HG02642 (cell line): ENCODE measurements at regions not wholly inside any gene's neighbourhood (a gene's known extent, or its start where the extent isn't known, plus 50 kb on each side); places are given as distances from the start of the nearest gene placed in this dataset.
A peak's percentile ranks its signal among the peaks of the same experiment; 100 is the strongest.
"Not testable (repeated sequence)": the region's sequence is repeated elsewhere in the genome, so short reads cannot be mapped to it uniquely, and the experiment has no call there.

Experiments
- ATAC-seq: cut with Tn5 transposase; IDR thresholded peaks from one replicate; pipeline ENCODE4 v1.9.1; 2021; ENCODE audit warnings: mild to moderate bottlenecking; ENCODE audit not compliant: unreplicated experiment, poor library complexity

- no peak for ATAC-seq
Observed at GRCh38 chr3:7978087-7978422, 523.6 kb upstream of the LMCD1 start.

GRCh38 chr3:7982126-7982525 is 519.5 kb upstream of the LMCD1 start:
- ATAC-seq = no peak

GRCh38 chr3:7999384-7999783 is 502.2 kb upstream of the LMCD1 start:
- no peak for ATAC-seq

- ATAC-seq = no peak
Observed at GRCh38 chr3:8001307-8001706, 500.3 kb upstream of the LMCD1 start.

GRCh38 chr3:8001712-8002111 is 499.9 kb upstream of the LMCD1 start:
- no peak for ATAC-seq

GRCh38 chr3:8011902-8012301 is 489.7 kb upstream of the LMCD1 start:
- no peak for ATAC-seq

- ATAC-seq = no peak
Observed at GRCh38 chr3:8020047-8020841, 481.4 kb upstream of the LMCD1 start.

GRCh38 chr3:8027954-8028353 is 473.7 kb upstream of the LMCD1 start:
- ATAC-seq = no peak

GRCh38 chr3:8050283-8050682 is 451.3 kb upstream of the LMCD1 start:
- ATAC-seq = no peak

GRCh38 chr3:8052659-8053058 is 449.0 kb upstream of the LMCD1 start:
- no peak for ATAC-seq

GRCh38 chr3:8068135-8068534 is 433.5 kb upstream of the LMCD1 start:
- not testable (repeated sequence) for ATAC-seq

- ATAC-seq = no peak
Observed at GRCh38 chr3:8069471-8069870, 432.2 kb upstream of the LMCD1 start.

- no peak for ATAC-seq
Observed at GRCh38 chr3:8070011-8070410, 431.6 kb upstream of the LMCD1 start.

- ATAC-seq = not testable (repeated sequence)
Observed at GRCh38 chr3:8074740-8075139, 426.9 kb upstream of the LMCD1 start.

GRCh38 chr3:8077126-8077525 is 424.5 kb upstream of the LMCD1 start:
- ATAC-seq = no peak

- ATAC-seq = no peak
Observed at GRCh38 chr3:8080464-8080863, 421.2 kb upstream of the LMCD1 start.

GRCh38 chr3:8085498-8085897 is 416.1 kb upstream of the LMCD1 start:
- ATAC-seq = no peak

GRCh38 chr3:8087951-8088350 is 413.7 kb upstream of the LMCD1 start:
- no peak for ATAC-seq

GRCh38 chr3:8094415-8094814 is 407.2 kb upstream of the LMCD1 start:
- no peak for ATAC-seq

- ATAC-seq = no peak
Observed at GRCh38 chr3:8095724-8096123, 405.9 kb upstream of the LMCD1 start.

GRCh38 chr3:8097690-8098089 is 403.9 kb upstream of the LMCD1 start:
- ATAC-seq = no peak

- ATAC-seq = peak; percentile 79
Observed at GRCh38 chr3:8103954-8104353, 397.7 kb upstream of the LMCD1 start.

- no peak for ATAC-seq
Observed at GRCh38 chr3:8106921-8107320, 394.7 kb upstream of the LMCD1 start.
